ENCODE measurements at regions not wholly inside any gene's neighbourhood (a gene's known extent, or its start where the extent isn't known, plus 50 kb on each side); places are given as distances from the start of the nearest gene placed in this dataset.

GRCh38 chr2:226452768-226453167, 346.9 kb downstream of the IRS1 start:
- Histone ChIP-seq H3K36me3 (no peaks in the 10 kb centered on the region), H3K27me3 (no peaks in the 10 kb centered on the region), H3K4me3 (no peak overlapping the region), H3K9me3 (peaks cover 28% of the 10 kb centered on the region)
- no peak for DNase-seq

GRCh38 chr2:226451486-226451885, 348.1 kb downstream of the IRS1 start:
- no peak for DNase-seq
- H3K4me3 ChIP-seq, result no peak overlapping the region
- no peaks in the 10 kb centered on the region for H3K36me3 ChIP-seq
- H3K9me3 ChIP-seq, result peaks cover 28% of the 10 kb centered on the region
- no peaks in the 10 kb centered on the region for H3K27me3 ChIP-seq

- H3K36me3 ChIP-seq, result no peaks in the 10 kb centered on the region
- H3K27me3 ChIP-seq, result no peaks in the 10 kb centered on the region
- DNase-seq, result no peak
- no peak overlapping the region for H3K4me3 ChIP-seq
- peaks cover 25% of the 10 kb centered on the region for H3K9me3 ChIP-seq
Observed at GRCh38 chr2:226450141-226450540, 349.5 kb downstream of the IRS1 start.

- DNase-seq, result peak; percentile 58
- no peaks in the 10 kb centered on the region for H3K27me3 ChIP-seq
- H3K36me3 ChIP-seq, result no peaks in the 10 kb centered on the region
- peaks cover 19% of the 10 kb centered on the region for H3K9me3 ChIP-seq
- H3K4me3 ChIP-seq, result no peak overlapping the region
Observed at GRCh38 chr2:226447338-226448300, 352.0 kb downstream of the IRS1 start.

GRCh38 chr2:226446406-226447001, 353.1 kb downstream of the IRS1 start:
- no peaks in the 10 kb centered on the region for H3K36me3 ChIP-seq
- peak; percentile 1 for DNase-seq
- H3K4me3 ChIP-seq, result no peak overlapping the region
- H3K27me3 ChIP-seq, result no peaks in the 10 kb centered on the region
- H3K9me3 ChIP-seq, result peaks cover 9% of the 10 kb centered on the region

GRCh38 chr2:226445216-226445861, 354.3 kb downstream of the IRS1 start:
- H3K27me3 ChIP-seq, result no peaks in the 10 kb centered on the region
- H3K4me3 ChIP-seq, result no peak overlapping the region
- H3K9me3 ChIP-seq, result peaks cover 3% of the 10 kb centered on the region
- H3K36me3 ChIP-seq, result no peaks in the 10 kb centered on the region
- DNase-seq, result no peak

- DNase-seq, result no peak
- no peaks in the 10 kb centered on the region for H3K9me3 ChIP-seq
Observed at GRCh38 chr2:226443112-226443511, 356.5 kb downstream of the IRS1 start.

GRCh38 chr2:226440127-226440918, 359.3 kb downstream of the IRS1 start:
- Histone ChIP-seq H3K27me3 (no peaks in the 10 kb centered on the region), H3K4me3 (no peak overlapping the region), H3K9me3 (peaks cover 4% of the 10 kb centered on the region; the same call in 1 of the 2 replicates), H3K36me3 (no peaks in the 10 kb centered on the region)
- no peak for DNase-seq

More at GRCh38 chr2:226443112-226443511, 356.5 kb downstream of the IRS1 start:
- H3K36me3 ChIP-seq, result no peaks in the 10 kb centered on the region
- H3K27me3 ChIP-seq, result no peaks in the 10 kb centered on the region
- no peak overlapping the region for H3K4me3 ChIP-seq

GRCh38 chr2:226439337-226439736, 360.3 kb downstream of the IRS1 start:
- DNase-seq, result no peak
- no peaks in the 10 kb centered on the region for H3K36me3 ChIP-seq
- H3K4me3 ChIP-seq, result no peak overlapping the region
- H3K27me3 ChIP-seq, result no peaks in the 10 kb centered on the region
- peaks cover 4% of the 10 kb centered on the region; the same call in 1 of the 2 replicates for H3K9me3 ChIP-seq

GRCh38 chr2:226435146-226435545, 364.5 kb downstream of the IRS1 start:
- no peaks in the 10 kb centered on the region for H3K27me3 ChIP-seq
- H3K9me3 ChIP-seq, result peaks cover 4% of the 10 kb centered on the region; the same call in 1 of the 2 replicates
- no peak for DNase-seq
- H3K36me3 ChIP-seq, result no peaks in the 10 kb centered on the region
- H3K4me3 ChIP-seq, result no peak overlapping the region

GRCh38 chr2:226434702-226435101, 364.9 kb downstream of the IRS1 start:
- no peaks in the 10 kb centered on the region for H3K36me3 ChIP-seq
- DNase-seq, result no peak
- H3K9me3 ChIP-seq, result peaks cover 4% of the 10 kb centered on the region; the same call in 1 of the 2 replicates
- H3K4me3 ChIP-seq, result no peak overlapping the region
- no peaks in the 10 kb centered on the region for H3K27me3 ChIP-seq

- no peak for DNase-seq
- Histone ChIP-seq H3K36me3 (no peaks in the 10 kb centered on the region), H3K4me3 (no peak overlapping the region), H3K9me3 (no peaks in the 10 kb centered on the region; the same call in 1 of the 2 replicates), H3K27me3 (no peaks in the 10 kb centered on the region)
Observed at GRCh38 chr2:226431288-226431948, 368.2 kb downstream of the IRS1 start.

- DNase-seq, result no peak
- Histone ChIP-seq H3K27me3 (no peaks in the 10 kb centered on the region), H3K4me3 (no peak overlapping the region), H3K9me3 (no peaks in the 10 kb centered on the region), H3K36me3 (no peaks in the 10 kb centered on the region)
Observed at GRCh38 chr2:226429476-226429875, 370.1 kb downstream of the IRS1 start.

GRCh38 chr2:226427538-226428307, 371.9 kb downstream of the IRS1 start:
- H3K36me3 ChIP-seq, result no peaks in the 10 kb centered on the region
- no peaks in the 10 kb centered on the region for H3K27me3 ChIP-seq
- no peaks in the 10 kb centered on the region for H3K9me3 ChIP-seq
- no peak overlapping the region for H3K4me3 ChIP-seq
- peak; percentile 81 for DNase-seq

- Histone ChIP-seq H3K36me3 (no peaks in the 10 kb centered on the region), H3K4me3 (no peak overlapping the region), H3K9me3 (no peaks in the 10 kb centered on the region), H3K27me3 (no peaks in the 10 kb centered on the region)
- DNase-seq, result no peak
Observed at GRCh38 chr2:226426292-226426736, 373.3 kb downstream of the IRS1 start.

All from MG63 (cell line).